ENCODE measurements at regions not wholly inside any gene's neighbourhood (a gene's known extent, or its start where the extent isn't known, plus 50 kb on each side); places are given as distances from the start of the nearest gene placed in this dataset.
"Not testable (repeated sequence)": the region's sequence is repeated elsewhere in the genome, so short reads cannot be mapped to it uniquely, and the experiment has no call there.

- intact Hi-C loops (cut with DNase I): no loop called here
- WGBS: 88% methylated on average over 2 of the region's 2 CpGs
- Histone ChIP-seq H3K27me3 (ENCODE audit: control insufficient read depth, insufficient read depth) (no peaks in the 10 kb centered on the region), H3K9me3 (ENCODE audit: control insufficient read depth, low read length) (no peaks in the 10 kb centered on the region), H3K4me3 (ENCODE audit: low read length) (no peak overlapping the region), H3K4me1 (ENCODE audit: control insufficient read depth, insufficient read depth, low read length) (no peaks in the 10 kb centered on the region), H3K27ac (ENCODE audit: low read length) (no peak overlapping the region)
- DNase-seq (no peak), ATAC-seq (no peak)
Measured at GRCh38 chr4:177532358-177532757, 90.1 kb upstream of the AGA start.

- 82% methylated on average over 3 of the region's 3 CpGs for whole genome bisulfite sequencing
- intact Hi-C loops (cut with DNase I); H3K4me1 ChIP-seq (ENCODE audit: control insufficient read depth, insufficient read depth, low read length); ATAC-seq; H3K9me3 ChIP-seq (ENCODE audit: control insufficient read depth, low read length); H3K4me3 ChIP-seq (ENCODE audit: low read length); H3K27ac ChIP-seq (ENCODE audit: low read length); DNase-seq; H3K27me3 ChIP-seq (ENCODE audit: control insufficient read depth, insufficient read depth): not testable (repeated sequence)
Measured at GRCh38 chr4:177534841-177535240, 92.6 kb upstream of the AGA start.

GRCh38 chr4:177546745-177547144, 104.5 kb upstream of the AGA start:
- Histone ChIP-seq H3K27ac (ENCODE audit: low read length) (no peak overlapping the region), H3K27me3 (ENCODE audit: control insufficient read depth, insufficient read depth) (no peaks in the 10 kb centered on the region), H3K4me3 (ENCODE audit: low read length) (no peak overlapping the region), H3K9me3 (ENCODE audit: control insufficient read depth, low read length) (no peaks in the 10 kb centered on the region), H3K4me1 (ENCODE audit: control insufficient read depth, insufficient read depth, low read length) (no peaks in the 10 kb centered on the region)
- intact Hi-C loops (cut with DNase I): no loop called here
- no peak for DNase-seq
- ATAC-seq: no peak

- Histone ChIP-seq H3K4me3 (ENCODE audit: low read length) (no peak overlapping the region), H3K9me3 (ENCODE audit: control insufficient read depth, low read length) (no peaks in the 10 kb centered on the region), H3K27ac (ENCODE audit: low read length) (no peak overlapping the region), H3K4me1 (ENCODE audit: control insufficient read depth, insufficient read depth, low read length) (no peaks in the 10 kb centered on the region), H3K27me3 (ENCODE audit: control insufficient read depth, insufficient read depth) (no peaks in the 10 kb centered on the region)
- DNase-seq: no peak
- intact Hi-C loops (cut with DNase I): no loop called here
- no peak for ATAC-seq
- WGBS: 53% methylated on average over 1 of the region's 1 CpG
Measured at GRCh38 chr4:177547985-177548384, 105.7 kb upstream of the AGA start.

DNA sequence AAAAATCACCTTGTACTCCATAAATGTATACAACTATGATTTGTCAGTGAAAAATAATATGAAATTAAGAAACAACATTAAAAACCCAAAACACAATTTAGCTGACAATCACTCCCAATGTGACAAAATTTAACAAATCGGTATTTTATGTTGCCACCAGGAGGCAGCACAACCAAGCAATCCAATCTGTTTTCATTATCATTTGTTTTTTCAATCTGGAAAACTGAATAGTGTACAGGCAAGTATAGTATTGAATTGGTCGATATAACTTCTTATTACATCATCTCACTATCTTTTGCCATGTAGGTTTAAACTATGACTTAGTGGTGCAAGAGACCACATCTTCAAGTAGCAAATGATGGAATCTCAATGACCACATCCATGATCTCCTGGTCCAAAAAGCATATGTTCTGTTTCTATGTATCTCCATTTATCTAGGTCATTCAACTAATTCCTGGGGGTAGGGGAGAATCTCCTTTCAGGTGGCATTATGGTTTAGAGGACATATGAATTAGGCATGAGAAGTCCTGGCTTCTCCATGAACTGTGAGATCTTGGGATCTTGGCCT, 112.9 kb upstream of the AGA start:
- intact Hi-C loops (cut with DNase I): no loop called here
- DNase-seq: no peak
- Histone ChIP-seq H3K4me1 (ENCODE audit: control insufficient read depth, insufficient read depth, low read length) (no peaks in the 10 kb centered on the region), H3K27ac (ENCODE audit: low read length) (no peak overlapping the region), H3K9me3 (ENCODE audit: control insufficient read depth, low read length) (no peaks in the 10 kb centered on the region), H3K27me3 (ENCODE audit: control insufficient read depth, insufficient read depth) (no peaks in the 10 kb centered on the region), H3K4me3 (ENCODE audit: low read length) (no peak overlapping the region)
- no peak for ATAC-seq
- 20% methylated on average over 2 of the region's 2 CpGs for WGBS

DNA sequence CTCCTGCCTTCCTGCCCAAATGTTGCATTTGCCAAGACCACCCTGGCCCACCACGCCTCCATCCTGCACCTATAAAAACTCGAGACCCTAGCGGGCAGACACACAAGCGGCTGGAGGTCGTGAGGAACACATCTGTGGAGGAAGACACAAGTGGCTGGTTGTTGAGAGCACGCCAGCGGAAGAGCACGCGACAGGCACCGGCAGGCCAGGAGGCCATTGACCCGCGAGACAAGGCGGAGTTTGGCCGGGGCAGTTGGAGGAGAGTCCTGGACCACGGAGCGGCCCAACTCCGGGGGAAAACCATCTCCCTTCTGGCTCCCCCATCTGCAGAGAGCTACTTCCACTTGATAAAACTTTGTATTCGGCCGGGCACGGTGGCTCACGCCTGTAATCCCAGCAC, 115.2 kb upstream of the AGA start:
- no peaks in the 10 kb centered on the region for H3K9me3 ChIP-seq (ENCODE audit: control insufficient read depth, low read length)
- no peak overlapping the region for H3K27ac ChIP-seq (ENCODE audit: low read length)
- H3K27me3 ChIP-seq (ENCODE audit: control insufficient read depth, insufficient read depth): no peaks in the 10 kb centered on the region
- H3K4me3 ChIP-seq (ENCODE audit: low read length): no peak overlapping the region
- no peaks in the 10 kb centered on the region for H3K4me1 ChIP-seq (ENCODE audit: control insufficient read depth, insufficient read depth, low read length)
- intact Hi-C loops (cut with DNase I): no loop called here
- DNase-seq (no peak), ATAC-seq (no peak)
- 97% methylated on average over 21 of the region's 21 CpGs for WGBS

DNA sequence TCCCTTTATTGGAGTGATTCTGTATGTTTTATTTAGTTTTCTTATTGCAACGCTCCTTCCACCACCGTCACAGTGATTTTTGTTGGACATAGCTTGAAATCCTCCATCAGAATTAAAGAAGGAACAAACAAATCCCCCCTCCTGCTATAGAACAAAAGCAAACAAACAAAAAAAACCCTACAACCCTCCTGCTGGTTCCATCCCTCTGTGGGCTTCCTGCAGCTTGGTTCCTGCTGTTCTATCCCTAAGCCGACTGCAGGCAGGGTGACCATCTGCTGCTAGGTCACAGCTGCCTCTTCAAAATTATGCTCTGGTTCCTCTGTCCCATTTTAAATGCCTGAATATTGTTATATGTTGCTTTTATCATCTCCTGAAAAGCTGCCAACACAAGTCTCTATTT, 116.8 kb upstream of the AGA start:
- 77% methylated on average over 3 of the region's 3 CpGs for WGBS
- Histone ChIP-seq H3K4me3 (ENCODE audit: low read length) (no peak overlapping the region), H3K9me3 (ENCODE audit: control insufficient read depth, low read length) (no peaks in the 10 kb centered on the region), H3K27me3 (ENCODE audit: control insufficient read depth, insufficient read depth) (no peaks in the 10 kb centered on the region), H3K4me1 (ENCODE audit: control insufficient read depth, insufficient read depth, low read length) (no peaks in the 10 kb centered on the region), H3K27ac (ENCODE audit: low read length) (no peak overlapping the region)
- DNase-seq: no peak
- no peak for ATAC-seq
- intact Hi-C loops (cut with DNase I): no loop called here

DNA sequence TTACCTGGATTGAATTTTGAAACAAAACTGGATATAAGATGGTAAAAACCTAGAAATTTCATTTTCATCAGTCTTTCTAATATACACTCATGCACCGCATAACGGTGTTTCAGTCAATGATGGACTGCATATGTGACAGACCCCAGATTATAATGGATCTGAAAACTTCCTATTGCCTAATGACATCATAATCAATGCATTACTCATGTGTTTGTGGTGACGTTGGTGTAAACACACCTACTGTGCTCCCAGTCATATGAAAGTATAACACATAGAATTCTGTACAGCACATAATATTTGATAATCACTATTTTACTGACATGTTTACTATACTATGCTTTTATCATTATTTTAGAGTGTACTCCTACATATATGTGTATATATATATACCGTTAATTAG, 119.9 kb upstream of the AGA start:
- Histone ChIP-seq H3K27ac (ENCODE audit: low read length) (no peak overlapping the region), H3K4me1 (ENCODE audit: control insufficient read depth, insufficient read depth, low read length) (no peaks in the 10 kb centered on the region), H3K9me3 (ENCODE audit: control insufficient read depth, low read length) (no peaks in the 10 kb centered on the region), H3K27me3 (ENCODE audit: control insufficient read depth, insufficient read depth) (no peaks in the 10 kb centered on the region), H3K4me3 (ENCODE audit: low read length) (no peak overlapping the region)
- intact Hi-C loops (cut with DNase I): no loop called here
- WGBS: 89% methylated on average over 4 of the region's 4 CpGs
- no peak for DNase-seq
- no peak for ATAC-seq

DNA sequence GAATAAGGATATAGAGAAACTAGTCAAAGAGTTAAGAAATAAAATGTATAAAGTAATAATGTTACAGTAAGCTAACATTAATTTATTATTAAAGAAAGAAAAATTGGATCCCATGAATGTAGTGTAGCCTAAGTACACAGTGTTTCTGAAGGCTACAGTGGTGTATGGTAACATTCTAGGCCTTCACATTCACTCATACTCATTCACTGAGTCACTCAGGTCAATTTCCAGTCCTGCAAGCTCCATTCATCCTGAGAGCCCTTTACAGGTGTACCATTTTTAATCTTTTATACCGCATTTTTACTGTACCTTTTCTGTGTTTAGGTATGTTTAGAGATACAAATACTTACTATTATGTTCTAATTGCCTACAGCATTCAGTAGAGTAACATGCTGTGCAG, 120.6 kb upstream of the AGA start:
- Histone ChIP-seq H3K27me3 (ENCODE audit: control insufficient read depth, insufficient read depth) (no peaks in the 10 kb centered on the region), H3K4me3 (ENCODE audit: low read length) (no peak overlapping the region), H3K27ac (ENCODE audit: low read length) (no peak overlapping the region), H3K4me1 (ENCODE audit: control insufficient read depth, insufficient read depth, low read length) (no peaks in the 10 kb centered on the region), H3K9me3 (ENCODE audit: control insufficient read depth, low read length) (no peaks in the 10 kb centered on the region)
- WGBS: 99% methylated on average over 1 of the region's 1 CpG
- ATAC-seq (no peak), DNase-seq (no peak)
- intact Hi-C loops (cut with DNase I): no loop called here

DNA sequence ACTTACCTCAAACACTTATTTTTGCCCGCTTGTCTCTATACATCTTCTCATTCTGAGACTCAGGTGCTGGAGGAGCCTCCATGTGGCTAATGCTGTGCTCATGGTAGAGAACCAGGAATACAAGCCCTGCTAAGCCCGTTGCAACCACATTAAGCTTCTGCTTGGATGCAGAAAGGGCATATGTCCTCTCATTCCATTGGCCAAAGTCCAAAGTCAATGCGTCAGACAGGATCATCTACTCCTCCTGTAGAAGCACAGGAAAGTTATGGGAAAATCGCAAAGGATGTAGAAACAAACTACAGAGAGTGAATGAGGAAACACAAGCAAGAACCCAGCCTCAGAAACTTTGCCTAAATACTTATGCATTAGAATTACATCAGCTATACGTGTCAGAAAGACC, 124.5 kb upstream of the AGA start:
- Histone ChIP-seq H3K4me3 (ENCODE audit: low read length) (no peak overlapping the region), H3K4me1 (ENCODE audit: control insufficient read depth, insufficient read depth, low read length) (no peaks in the 10 kb centered on the region), H3K27ac (ENCODE audit: low read length) (no peak overlapping the region), H3K27me3 (ENCODE audit: control insufficient read depth, insufficient read depth) (no peaks in the 10 kb centered on the region), H3K9me3 (ENCODE audit: control insufficient read depth, low read length) (no peaks in the 10 kb centered on the region)
- intact Hi-C loops (cut with DNase I): no loop called here
- no peak for DNase-seq
- 67% methylated on average over 5 of the region's 5 CpGs for WGBS
- no peak for ATAC-seq

DNA sequence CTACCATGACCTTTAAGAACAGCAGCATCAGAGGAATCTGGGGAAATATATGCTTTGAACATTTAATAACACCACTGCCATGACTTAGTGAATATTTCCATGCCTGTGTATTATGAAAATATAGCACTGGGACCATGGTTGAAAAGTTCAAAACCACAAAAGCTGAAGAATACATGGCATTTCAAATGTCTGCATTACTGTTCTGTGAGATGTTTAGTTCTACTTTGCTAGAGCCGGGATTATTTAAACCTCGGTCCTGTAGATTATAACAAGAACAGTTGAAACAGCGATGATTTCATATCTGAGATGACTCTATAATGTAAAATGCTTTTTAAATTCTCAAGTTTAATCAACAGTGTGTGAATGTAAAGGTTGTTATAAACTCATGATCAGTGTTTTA, 126.7 kb upstream of the AGA start:
- no peaks in the 10 kb centered on the region for H3K4me1 ChIP-seq (ENCODE audit: control insufficient read depth, insufficient read depth, low read length)
- no peaks in the 10 kb centered on the region for H3K9me3 ChIP-seq (ENCODE audit: control insufficient read depth, low read length)
- no peak overlapping the region for H3K4me3 ChIP-seq (ENCODE audit: low read length)
- 77% methylated on average over 3 of the region's 3 CpGs for WGBS
- H3K27ac ChIP-seq (ENCODE audit: low read length): no peak overlapping the region
- no peak for DNase-seq
- intact Hi-C loops (cut with DNase I): no loop called here
- no peaks in the 10 kb centered on the region for H3K27me3 ChIP-seq (ENCODE audit: control insufficient read depth, insufficient read depth)
- no peak for ATAC-seq

DNA sequence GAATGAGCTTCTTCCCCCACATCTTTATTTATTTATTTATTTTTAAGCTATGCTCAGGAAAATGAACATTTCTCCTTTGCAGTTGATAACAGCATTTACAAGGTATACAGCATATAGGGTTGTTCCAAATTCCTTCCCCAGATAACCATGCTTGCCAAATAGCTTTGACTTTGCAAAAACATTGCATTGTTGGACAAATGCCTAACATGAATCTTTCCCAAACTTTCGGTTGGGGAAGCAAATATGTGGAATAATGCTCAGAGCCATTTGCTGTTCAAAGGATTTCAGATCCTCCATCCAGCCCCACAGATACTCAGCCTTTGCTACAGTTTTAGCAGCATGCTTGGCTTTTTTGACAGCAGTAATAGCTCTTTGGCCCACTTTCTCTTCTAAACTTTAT, 127.2 kb upstream of the AGA start:
- Histone ChIP-seq H3K27me3 (ENCODE audit: control insufficient read depth, insufficient read depth) (no peaks in the 10 kb centered on the region), H3K4me3 (ENCODE audit: low read length) (no peak overlapping the region), H3K9me3 (ENCODE audit: control insufficient read depth, low read length) (no peaks in the 10 kb centered on the region), H3K27ac (ENCODE audit: low read length) (no peak overlapping the region), H3K4me1 (ENCODE audit: control insufficient read depth, insufficient read depth, low read length) (no peaks in the 10 kb centered on the region)
- ATAC-seq: no peak
- intact Hi-C loops (cut with DNase I): no loop called here
- WGBS: 46% methylated on average over 1 of the region's 1 CpG
- DNase-seq: no peak
